ENCODE measurements at regions not wholly inside any gene's neighbourhood (a gene's known extent, or its start where the extent isn't known, plus 50 kb on each side); places are given as distances from the start of the nearest gene placed in this dataset.

DNA sequence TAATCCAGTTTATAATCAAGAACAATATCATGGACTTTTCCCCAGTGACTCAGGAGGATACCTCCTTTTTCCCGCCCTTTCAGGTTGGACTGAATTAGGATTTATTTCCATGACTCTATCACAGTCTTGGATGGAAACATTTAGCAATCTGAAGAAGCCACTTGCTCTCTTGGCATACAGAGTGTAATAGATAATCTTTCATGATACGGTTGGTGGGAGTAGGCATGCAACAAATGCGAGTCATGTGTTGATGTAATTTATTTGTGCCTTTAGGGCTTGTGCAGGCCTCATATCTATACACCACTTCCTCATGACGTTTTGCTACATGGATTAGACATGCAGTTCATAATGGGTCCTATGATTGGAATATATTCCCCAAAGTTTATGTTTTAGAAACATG, 54.2 kb upstream of the MCTP2 start:
- no peak overlapping the region for H3K27ac ChIP-seq (ENCODE audit: low read length)
- no peak for DNase-seq
- no peak overlapping the region for H2AFZ ChIP-seq (ENCODE audit: low read length)
- H3K9ac ChIP-seq (ENCODE audit: low read length) = no peak overlapping the region
- H4K20me1 ChIP-seq (ENCODE audit: insufficient read depth, low read depth, low read length) = no peaks in the 10 kb centered on the region
- H3K9me3 ChIP-seq (ENCODE audit: low read length) = no peaks in the 10 kb centered on the region
- H3K4me1 ChIP-seq (ENCODE audit: low read length) = peaks cover 9% of the 10 kb centered on the region
- H3K4me2 ChIP-seq (ENCODE audit: low read depth, low read length, poor library complexity, severe bottlenecking) = no peak overlapping the region
- H3K79me2 ChIP-seq (ENCODE audit: low read length) = no peaks in the 10 kb centered on the region
- H3K9me2 ChIP-seq (replicated peaks; ENCODE audit: insufficient read depth, low read length) = no peaks in the 10 kb centered on the region
- H3K27me3 ChIP-seq (ENCODE audit: low read length) = no peaks in the 10 kb centered on the region
- no peaks in the 10 kb centered on the region for H3K36me3 ChIP-seq (ENCODE audit: insufficient read depth, low read length)
- no peak overlapping the region for H3K4me3 ChIP-seq (ENCODE audit: low read length)

DNA sequence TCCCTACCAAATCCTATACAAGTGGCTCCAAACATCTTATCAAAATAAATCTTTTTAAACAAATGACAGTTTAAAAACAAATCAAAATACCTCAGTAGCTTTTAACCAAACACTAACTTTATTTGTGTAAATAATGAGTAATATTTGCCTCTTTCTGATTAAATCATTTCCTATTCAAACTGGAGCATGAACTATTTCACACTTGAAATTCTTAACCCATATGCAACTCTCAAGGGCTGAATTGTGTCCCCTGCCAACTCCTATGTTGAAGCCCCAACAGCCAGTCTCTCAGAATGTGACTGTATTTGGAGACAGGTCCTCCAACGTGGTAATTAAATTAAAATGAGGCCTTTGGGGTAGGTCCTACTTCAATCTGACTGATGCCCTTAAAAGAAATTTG, 55.9 kb upstream of the MCTP2 start:
- no peak overlapping the region for H3K4me3 ChIP-seq (ENCODE audit: low read length)

DNA sequence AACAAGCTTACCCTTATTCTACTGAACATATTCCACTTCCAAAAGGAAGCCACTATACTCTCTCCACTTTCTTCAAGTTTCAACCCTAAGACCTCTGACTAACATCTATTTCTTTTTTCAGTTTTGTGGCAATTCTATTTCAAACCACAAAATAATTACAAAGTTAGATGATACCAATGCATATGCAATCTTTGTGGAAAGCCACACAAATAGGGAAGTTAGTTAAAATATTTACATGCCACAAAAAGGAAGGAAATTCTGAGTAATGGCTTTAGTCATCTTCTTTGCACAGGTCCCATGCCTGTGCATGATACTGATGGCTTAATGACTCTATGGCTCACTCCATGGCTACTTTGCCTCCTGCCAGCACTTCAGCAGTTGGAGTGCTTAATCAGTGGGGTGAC, 57.0 kb upstream of the MCTP2 start:
- Histone ChIP-seq H3K4me3 (ENCODE audit: low read length) (no peak overlapping the region), H3K9ac (ENCODE audit: low read length) (no peak overlapping the region), H3K4me2 (ENCODE audit: low read depth, low read length, poor library complexity, severe bottlenecking) (no peak overlapping the region), H3K27ac (ENCODE audit: low read length) (no peak overlapping the region), H3K9me3 (ENCODE audit: low read length) (no peaks in the 10 kb centered on the region), H2AFZ (ENCODE audit: low read length) (no peak overlapping the region), H3K4me1 (ENCODE audit: low read length) (peaks cover 9% of the 10 kb centered on the region), H4K20me1 (ENCODE audit: insufficient read depth, low read depth, low read length) (no peaks in the 10 kb centered on the region), H3K9me2 (replicated peaks; ENCODE audit: insufficient read depth, low read length) (no peaks in the 10 kb centered on the region), H3K27me3 (ENCODE audit: low read length) (no peaks in the 10 kb centered on the region), H3K79me2 (ENCODE audit: low read length) (no peaks in the 10 kb centered on the region), H3K36me3 (ENCODE audit: insufficient read depth, low read length) (no peaks in the 10 kb centered on the region)
- peak; percentile 67 for DNase-seq

More for the DNA sequence above, 55.9 kb upstream of the MCTP2 start:
- no peaks in the 10 kb centered on the region for H3K9me3 ChIP-seq (ENCODE audit: low read length)
- H3K27ac ChIP-seq (ENCODE audit: low read length) = no peak overlapping the region
- H3K4me2 ChIP-seq (ENCODE audit: low read depth, low read length, poor library complexity, severe bottlenecking) = no peak overlapping the region
- no peaks in the 10 kb centered on the region for H3K36me3 ChIP-seq (ENCODE audit: insufficient read depth, low read length)
- no peak overlapping the region for H3K9ac ChIP-seq (ENCODE audit: low read length)
- no peaks in the 10 kb centered on the region for H3K27me3 ChIP-seq (ENCODE audit: low read length)
- DNase-seq = no peak
- H3K4me1 ChIP-seq (ENCODE audit: low read length) = peaks cover 9% of the 10 kb centered on the region
- no peak overlapping the region for H2AFZ ChIP-seq (ENCODE audit: low read length)
- no peaks in the 10 kb centered on the region for H4K20me1 ChIP-seq (ENCODE audit: insufficient read depth, low read depth, low read length)
- H3K79me2 ChIP-seq (ENCODE audit: low read length) = no peaks in the 10 kb centered on the region
- H3K9me2 ChIP-seq (replicated peaks; ENCODE audit: insufficient read depth, low read length) = no peaks in the 10 kb centered on the region

DNA sequence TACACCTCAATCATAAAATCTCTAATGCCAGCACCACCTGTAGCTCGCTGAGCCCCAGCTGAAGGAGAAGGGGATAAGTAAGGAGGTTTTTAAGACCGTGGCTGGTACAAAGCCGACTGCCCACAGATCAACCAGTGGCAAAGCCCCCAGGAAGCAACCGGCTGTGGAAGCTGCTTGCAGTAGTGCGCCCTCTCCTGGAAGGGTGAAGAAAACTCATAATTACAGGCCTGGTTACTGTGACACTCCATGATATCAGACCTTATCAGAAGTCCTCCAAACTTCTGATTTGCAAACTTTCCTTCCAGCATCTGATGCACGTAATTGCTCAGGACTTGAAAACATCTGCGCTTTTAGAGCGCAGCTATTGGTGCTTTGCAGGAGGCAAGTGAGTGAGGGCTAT, 63.1 kb upstream of the MCTP2 start:
- H3K4me1 ChIP-seq (ENCODE audit: low read length) = peaks cover 10% of the 10 kb centered on the region
- no peaks in the 10 kb centered on the region for H4K20me1 ChIP-seq (ENCODE audit: insufficient read depth, low read depth, low read length)
- H3K4me3 ChIP-seq (ENCODE audit: low read length) = no peak overlapping the region
- H3K9me3 ChIP-seq (ENCODE audit: low read length) = no peaks in the 10 kb centered on the region
- H3K36me3 ChIP-seq (ENCODE audit: insufficient read depth, low read length) = no peaks in the 10 kb centered on the region
- H3K4me2 ChIP-seq (ENCODE audit: low read depth, low read length, poor library complexity, severe bottlenecking) = no peak overlapping the region
- H3K9ac ChIP-seq (ENCODE audit: low read length) = no peak overlapping the region
- no peaks in the 10 kb centered on the region for H3K9me2 ChIP-seq (replicated peaks; ENCODE audit: insufficient read depth, low read length)
- H3K27ac ChIP-seq (ENCODE audit: low read length) = no peak overlapping the region
- DNase-seq = peak; percentile 85
- H2AFZ ChIP-seq (ENCODE audit: low read length) = no peak overlapping the region
- no peaks in the 10 kb centered on the region for H3K27me3 ChIP-seq (ENCODE audit: low read length)
- no peaks in the 10 kb centered on the region for H3K79me2 ChIP-seq (ENCODE audit: low read length)

DNA sequence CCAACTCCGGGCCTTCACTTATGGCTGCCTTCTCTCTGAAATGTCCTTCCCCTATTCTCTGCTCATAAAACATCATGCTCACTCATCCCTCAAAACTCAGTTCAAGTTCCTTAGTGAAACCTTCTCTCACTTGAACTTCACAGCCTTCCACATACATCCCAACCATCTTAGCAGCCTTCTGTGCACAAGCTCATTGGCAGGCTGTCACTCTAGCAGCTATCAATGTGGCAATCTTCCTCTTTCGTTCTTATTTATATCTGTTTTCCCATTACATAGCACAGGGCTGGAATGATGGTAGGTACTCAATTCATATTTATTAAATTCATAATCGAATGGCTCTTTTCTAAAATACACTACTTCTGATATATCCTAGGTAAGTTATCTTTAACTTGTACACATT, 66.4 kb upstream of the MCTP2 start:
- H4K20me1 ChIP-seq (ENCODE audit: insufficient read depth, low read depth, low read length) = no peaks in the 10 kb centered on the region
- no peak overlapping the region for H3K4me2 ChIP-seq (ENCODE audit: low read depth, low read length, poor library complexity, severe bottlenecking)
- H3K36me3 ChIP-seq (ENCODE audit: insufficient read depth, low read length) = no peaks in the 10 kb centered on the region
- no peak overlapping the region for H3K4me3 ChIP-seq (ENCODE audit: low read length)
- no peak overlapping the region for H3K9ac ChIP-seq (ENCODE audit: low read length)
- H3K9me2 ChIP-seq (replicated peaks; ENCODE audit: insufficient read depth, low read length) = no peaks in the 10 kb centered on the region
- H3K9me3 ChIP-seq (ENCODE audit: low read length) = no peaks in the 10 kb centered on the region
- H3K79me2 ChIP-seq (ENCODE audit: low read length) = no peaks in the 10 kb centered on the region
- peaks cover 10% of the 10 kb centered on the region for H3K4me1 ChIP-seq (ENCODE audit: low read length)
- H2AFZ ChIP-seq (ENCODE audit: low read length) = no peak overlapping the region
- no peak overlapping the region for H3K27ac ChIP-seq (ENCODE audit: low read length)
- no peak for DNase-seq
- no peaks in the 10 kb centered on the region for H3K27me3 ChIP-seq (ENCODE audit: low read length)

DNA sequence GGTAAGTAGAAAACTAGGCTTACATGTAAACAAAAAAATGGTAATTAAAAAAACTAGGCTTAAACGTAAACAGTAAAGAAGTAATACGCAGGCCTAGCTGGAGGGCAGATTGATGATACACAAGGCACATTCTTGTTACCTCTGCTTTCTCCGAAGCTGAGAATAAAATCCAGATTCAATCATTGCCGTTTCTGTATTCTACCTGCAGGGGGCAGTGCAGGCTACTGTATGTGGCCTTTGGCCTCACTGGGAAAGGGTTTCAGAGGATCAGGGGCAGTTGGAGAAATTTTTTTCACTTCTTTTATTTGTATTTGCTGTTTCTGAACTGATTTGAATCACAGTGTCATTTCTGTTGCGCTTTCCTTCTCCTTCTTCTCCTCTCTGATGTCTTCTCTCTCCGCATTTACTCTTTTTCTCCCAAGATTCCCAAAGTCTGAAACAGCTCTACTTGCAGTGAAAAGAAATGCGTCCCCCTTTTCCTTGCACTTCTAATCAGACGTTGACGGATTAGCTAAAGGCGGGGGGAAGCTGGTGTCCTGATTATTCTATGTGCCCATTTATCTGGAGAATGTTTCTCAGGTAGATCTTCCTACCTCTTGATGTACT, 67.1 kb upstream of the MCTP2 start:
- no peak overlapping the region for H3K27ac ChIP-seq (ENCODE audit: low read length)
- no peak overlapping the region for H3K4me3 ChIP-seq (ENCODE audit: low read length)
- no peaks in the 10 kb centered on the region for H3K9me3 ChIP-seq (ENCODE audit: low read length)
- H3K4me1 ChIP-seq (ENCODE audit: low read length) = peaks cover 10% of the 10 kb centered on the region
- H3K4me2 ChIP-seq (ENCODE audit: low read depth, low read length, poor library complexity, severe bottlenecking) = no peak overlapping the region
- peak; percentile 89 for DNase-seq
- no peaks in the 10 kb centered on the region for H4K20me1 ChIP-seq (ENCODE audit: insufficient read depth, low read depth, low read length)
- no peaks in the 10 kb centered on the region for H3K27me3 ChIP-seq (ENCODE audit: low read length)
- H3K9me2 ChIP-seq (replicated peaks; ENCODE audit: insufficient read depth, low read length) = no peaks in the 10 kb centered on the region
- H3K36me3 ChIP-seq (ENCODE audit: insufficient read depth, low read length) = no peaks in the 10 kb centered on the region
- H3K9ac ChIP-seq (ENCODE audit: low read length) = no peak overlapping the region
- H2AFZ ChIP-seq (ENCODE audit: low read length) = no peak overlapping the region
- no peaks in the 10 kb centered on the region for H3K79me2 ChIP-seq (ENCODE audit: low read length)

DNA sequence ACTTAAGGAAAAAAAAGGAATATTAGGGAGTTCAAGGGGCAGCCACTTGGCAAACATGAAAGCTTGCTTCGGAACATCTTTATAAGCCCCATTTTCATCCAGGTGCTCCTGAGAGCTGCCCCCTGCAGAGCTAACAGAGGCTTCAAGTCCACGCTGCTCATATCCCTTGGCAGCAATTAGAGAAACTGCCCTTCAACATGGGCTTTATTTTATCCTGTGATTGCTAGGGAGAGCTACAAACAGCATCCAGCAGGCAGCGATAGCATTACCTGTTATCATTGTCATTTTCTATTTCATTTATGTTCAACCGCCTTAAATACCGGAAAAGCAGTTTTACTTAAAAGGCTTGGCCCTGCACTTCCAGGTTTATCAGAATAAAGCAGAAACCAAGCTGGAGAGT, 68.4 kb upstream of the MCTP2 start:
- DNase-seq = no peak
- Histone ChIP-seq H3K9me3 (ENCODE audit: low read length) (no peaks in the 10 kb centered on the region), H3K4me2 (ENCODE audit: low read depth, low read length, poor library complexity, severe bottlenecking) (no peak overlapping the region), H3K27me3 (ENCODE audit: low read length) (no peaks in the 10 kb centered on the region), H3K4me1 (ENCODE audit: low read length) (peaks cover 10% of the 10 kb centered on the region), H3K27ac (ENCODE audit: low read length) (no peak overlapping the region), H4K20me1 (ENCODE audit: insufficient read depth, low read depth, low read length) (no peaks in the 10 kb centered on the region), H2AFZ (ENCODE audit: low read length) (no peak overlapping the region), H3K9ac (ENCODE audit: low read length) (no peak overlapping the region), H3K4me3 (ENCODE audit: low read length) (no peak overlapping the region), H3K9me2 (replicated peaks; ENCODE audit: insufficient read depth, low read length) (no peaks in the 10 kb centered on the region), H3K36me3 (ENCODE audit: insufficient read depth, low read length) (no peaks in the 10 kb centered on the region), H3K79me2 (ENCODE audit: low read length) (no peaks in the 10 kb centered on the region)

DNA sequence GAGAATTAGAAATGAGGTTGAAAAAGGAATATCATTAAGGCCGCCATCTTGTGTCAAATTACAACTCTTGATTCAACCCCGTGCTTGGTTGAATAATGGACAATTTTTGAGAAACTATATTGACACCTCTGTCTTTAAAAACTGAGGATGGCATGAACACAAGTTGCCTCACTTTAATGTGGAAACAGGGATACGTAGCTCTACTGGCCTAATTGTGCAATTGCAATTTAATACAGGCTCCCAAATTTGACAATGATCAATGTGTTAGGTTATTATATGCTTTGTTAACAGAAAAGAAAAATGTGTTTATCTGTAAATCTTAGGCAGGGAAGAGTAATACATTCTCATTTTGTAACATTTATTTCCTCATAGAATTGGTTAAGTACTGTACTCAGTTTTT, 77.1 kb upstream of the MCTP2 start:
- Histone ChIP-seq H4K20me1 (ENCODE audit: insufficient read depth, low read depth, low read length) (no peaks in the 10 kb centered on the region), H2AFZ (ENCODE audit: low read length) (no peak overlapping the region), H3K9me2 (replicated peaks; ENCODE audit: insufficient read depth, low read length) (no peaks in the 10 kb centered on the region), H3K27ac (ENCODE audit: low read length) (no peak overlapping the region), H3K36me3 (ENCODE audit: insufficient read depth, low read length) (no peaks in the 10 kb centered on the region), H3K27me3 (ENCODE audit: low read length) (no peaks in the 10 kb centered on the region), H3K4me3 (ENCODE audit: low read length) (no peak overlapping the region), H3K79me2 (ENCODE audit: low read length) (no peaks in the 10 kb centered on the region), H3K4me2 (ENCODE audit: low read depth, low read length, poor library complexity, severe bottlenecking) (no peak overlapping the region), H3K4me1 (ENCODE audit: low read length) (no peaks in the 10 kb centered on the region), H3K9me3 (ENCODE audit: low read length) (no peaks in the 10 kb centered on the region), H3K9ac (ENCODE audit: low read length) (no peak overlapping the region)
- DNase-seq = no peak

DNA sequence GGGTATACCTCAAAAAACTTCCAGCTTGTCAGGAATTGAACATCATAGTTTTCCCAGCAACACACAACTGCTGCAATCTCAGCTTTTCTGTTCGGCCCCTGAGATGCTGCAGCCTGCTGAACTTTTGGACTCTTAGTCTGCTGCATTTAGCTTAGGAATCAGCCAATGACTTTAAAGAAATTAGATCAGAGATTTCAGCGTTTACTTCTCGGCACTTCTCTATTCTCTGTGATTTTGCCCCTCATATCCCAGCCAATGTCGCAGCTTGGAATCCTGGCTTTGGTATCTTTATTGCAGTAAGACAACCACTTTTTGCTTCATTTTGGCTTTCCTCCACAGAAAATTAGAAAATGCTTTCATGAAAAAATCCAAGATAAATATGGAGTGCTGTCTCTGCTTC, 86.3 kb upstream of the MCTP2 start:
- Histone ChIP-seq H3K27me3 (ENCODE audit: low read length) (no peaks in the 10 kb centered on the region), H3K27ac (ENCODE audit: low read length) (no peak overlapping the region), H3K4me1 (ENCODE audit: low read length) (peaks cover 4% of the 10 kb centered on the region; the same call in 1 of the 2 replicates), H4K20me1 (ENCODE audit: insufficient read depth, low read depth, low read length) (no peaks in the 10 kb centered on the region), H3K79me2 (ENCODE audit: low read length) (no peaks in the 10 kb centered on the region), H3K9ac (ENCODE audit: low read length) (no peak overlapping the region), H3K36me3 (ENCODE audit: insufficient read depth, low read length) (no peaks in the 10 kb centered on the region), H3K4me2 (ENCODE audit: low read depth, low read length, poor library complexity, severe bottlenecking) (no peak overlapping the region), H2AFZ (ENCODE audit: low read length) (no peak overlapping the region), H3K9me3 (ENCODE audit: low read length) (no peaks in the 10 kb centered on the region), H3K4me3 (ENCODE audit: low read length) (no peak overlapping the region), H3K9me2 (replicated peaks; ENCODE audit: insufficient read depth, low read length) (no peaks in the 10 kb centered on the region)
- no peak for DNase-seq

All from Karpas-422 (cell line).